NCI-H526 (cell line): ENCODE measurements at regions not wholly inside any gene's neighbourhood (a gene's known extent, or its start where the extent isn't known, plus 50 kb on each side); places are given as distances from the start of the nearest gene placed in this dataset.
"Not testable (repeated sequence)": the region's sequence is repeated elsewhere in the genome, so short reads cannot be mapped to it uniquely, and the experiment has no call there.

ENCODE experiments used
- DNase-seq, 2 experiments: peaks; one replicate each; lab custom pipeline; 2025; lab: John Stamatoyannopoulos, UW

GRCh38 chrX:128961290-128961689 is 562.0 kb downstream of the SMARCA1 start:
- DNase-seq: no peak

- DNase-seq: not testable (repeated sequence)
Observed at GRCh38 chrX:128954697-128955096, 568.6 kb downstream of the SMARCA1 start.

GRCh38 chrX:128931071-128931470 is 592.2 kb downstream of the SMARCA1 start:
- no peak for DNase-seq

DNA sequence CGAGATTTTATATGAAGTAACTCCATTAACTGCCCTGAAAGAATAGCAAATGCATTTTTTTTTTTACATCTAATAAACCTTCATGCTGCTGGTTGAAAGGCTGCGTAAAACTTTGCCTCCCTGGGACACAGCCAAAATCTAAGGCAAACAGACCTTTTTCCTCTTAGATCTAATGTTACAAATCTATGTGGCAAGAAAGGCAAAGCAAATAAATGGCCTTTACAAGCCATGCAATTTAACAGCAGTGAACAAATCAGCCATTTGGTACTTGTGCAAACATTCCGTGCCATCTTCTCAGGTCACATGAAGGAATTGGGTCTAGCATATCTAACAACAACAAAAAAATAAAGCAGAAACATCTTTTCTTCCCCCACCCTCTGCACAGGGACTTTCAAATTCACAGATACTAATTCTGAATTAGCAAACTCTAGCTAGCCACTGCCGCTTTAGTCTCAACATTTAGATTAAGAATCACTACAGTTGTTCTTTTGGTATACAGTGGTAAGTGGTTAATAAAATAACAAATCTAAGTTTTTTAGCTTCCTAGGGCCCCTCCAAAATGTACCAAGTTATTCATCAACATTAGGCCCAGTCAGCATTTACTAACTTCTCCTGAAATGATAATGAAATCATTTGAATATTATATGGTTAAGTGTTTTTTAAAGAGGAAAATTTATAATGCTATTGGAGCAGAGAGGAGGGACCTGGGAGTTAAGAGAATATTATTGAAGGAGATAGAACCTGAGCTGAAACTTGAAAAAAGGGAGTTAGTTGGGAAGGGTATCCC is 593.8 kb downstream of the SMARCA1 start:
- DNase-seq: no peak

DNA sequence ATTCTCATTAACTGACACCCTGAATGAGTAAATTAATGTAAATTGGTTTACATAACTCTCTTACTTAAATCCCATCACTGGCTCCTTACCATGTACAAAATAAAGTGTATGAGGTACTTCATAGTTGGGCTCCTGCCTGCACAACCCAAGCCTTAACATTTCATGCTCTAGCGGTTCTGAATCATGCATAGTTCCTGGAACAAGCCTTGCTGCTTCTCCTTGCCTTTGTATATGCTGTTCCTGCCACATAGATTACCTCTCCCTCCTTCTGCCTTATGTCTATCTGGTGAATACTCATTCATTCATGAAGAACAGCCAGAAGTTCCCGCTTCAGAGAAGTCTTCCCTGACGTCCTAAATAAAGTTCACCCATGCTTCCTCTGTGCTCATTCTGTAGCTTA is 594.7 kb downstream of the SMARCA1 start:
- DNase-seq: no peak

DNA sequence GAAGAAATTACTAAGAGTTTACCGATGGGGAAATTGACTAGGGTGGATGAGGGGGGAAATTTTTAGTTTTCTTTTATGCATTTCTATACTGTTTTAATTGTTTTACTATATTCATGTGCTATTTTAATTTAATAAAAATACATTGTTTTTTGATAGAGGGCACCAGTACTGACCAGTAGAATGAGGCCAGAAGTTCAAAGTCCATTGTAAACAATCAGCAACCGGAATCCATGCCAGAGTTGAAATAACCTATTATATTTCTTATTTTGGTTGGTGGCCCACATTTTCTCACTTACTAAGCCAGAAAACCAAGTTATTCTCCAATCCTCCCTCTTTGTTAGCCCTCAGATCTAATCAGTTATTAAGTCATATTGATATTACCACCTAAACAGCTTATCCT is 595.9 kb downstream of the SMARCA1 start:
- no peak for DNase-seq

DNA sequence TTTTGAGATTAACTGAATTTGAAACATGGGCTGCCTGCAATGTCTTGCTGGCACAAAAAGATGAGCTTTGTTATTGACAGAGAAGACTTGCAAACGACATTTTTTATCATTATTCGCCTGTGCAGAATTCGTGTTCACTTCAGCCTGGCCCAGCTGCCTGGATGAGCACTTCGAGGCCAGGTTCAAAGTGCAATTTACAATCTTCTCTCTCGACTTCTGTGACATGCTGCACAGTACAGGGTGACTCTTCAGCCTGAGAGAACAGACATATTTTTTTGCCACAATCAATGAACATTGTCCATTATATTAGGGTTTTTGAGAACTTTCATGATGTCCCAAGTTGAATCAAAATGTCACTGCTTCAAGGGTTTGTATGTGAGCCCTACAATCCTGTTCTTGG is 616.5 kb downstream of the SMARCA1 start:
- no peak for DNase-seq

- no peak for DNase-seq
Observed at GRCh38 chrX:128901018-128901417, 622.3 kb downstream of the SMARCA1 start.

DNA sequence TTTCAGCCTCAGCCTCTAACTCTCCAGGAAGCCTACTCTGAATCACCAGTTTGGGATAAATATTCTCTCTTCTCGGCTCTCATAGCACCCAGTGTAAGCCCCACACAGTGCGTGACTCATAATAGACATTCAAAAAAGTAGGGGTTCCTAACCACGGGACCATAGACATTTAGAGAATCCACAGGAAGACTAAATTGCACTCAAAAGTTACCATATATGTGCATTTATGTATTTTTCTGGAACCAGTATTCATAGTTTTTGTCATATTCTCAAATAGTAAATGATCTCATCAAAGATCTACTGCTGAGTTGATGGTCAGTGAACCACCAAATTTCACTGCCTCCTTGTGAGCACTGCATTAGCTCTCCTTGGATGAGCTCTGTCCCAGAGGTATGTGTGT is 625.7 kb downstream of the SMARCA1 start:
- no peak for DNase-seq

DNA sequence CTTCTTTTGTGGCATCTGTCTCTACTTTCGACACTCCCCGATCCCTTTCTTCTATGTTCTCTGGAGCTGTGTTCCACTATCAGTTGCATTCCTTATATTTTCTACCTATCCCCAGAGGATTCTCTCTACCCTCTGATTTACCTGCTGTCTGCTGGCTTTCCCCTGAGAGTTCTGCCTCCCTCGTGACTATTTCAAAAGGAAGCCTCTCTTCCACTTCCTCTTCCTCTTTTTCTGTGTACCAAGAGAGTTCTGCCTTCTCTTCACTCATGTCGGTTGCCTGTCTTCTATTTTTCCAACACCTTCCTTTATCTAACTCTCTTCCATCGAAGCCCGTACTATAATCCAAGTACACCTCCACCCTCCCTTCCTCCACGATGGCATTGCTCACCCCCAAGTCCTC is 631.7 kb downstream of the SMARCA1 start:
- DNase-seq: no peak

- no peak for DNase-seq
Observed at GRCh38 chrX:128884430-128884829, 638.9 kb downstream of the SMARCA1 start.

- DNase-seq: no peak
Observed at GRCh38 chrX:128883650-128884049, 639.6 kb downstream of the SMARCA1 start.

DNA sequence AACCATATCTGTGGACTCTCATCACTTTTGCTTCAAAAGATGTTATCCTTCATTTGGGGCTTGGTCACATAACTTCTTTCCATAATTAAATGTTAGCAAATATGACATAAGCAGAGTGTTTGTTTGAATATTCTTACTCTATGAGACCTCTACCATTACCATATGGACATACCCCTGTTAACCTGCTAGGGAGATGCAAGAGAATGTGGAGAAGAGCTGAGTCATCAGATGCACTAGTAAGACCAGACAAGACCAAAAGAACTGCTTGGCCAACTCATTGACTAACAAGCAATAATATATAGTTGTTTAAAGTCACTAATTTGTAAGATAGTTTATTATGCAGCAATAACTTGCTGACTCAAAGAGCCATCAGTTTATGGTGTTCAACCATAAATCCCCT is 652.9 kb downstream of the SMARCA1 start:
- no peak for DNase-seq

- DNase-seq: no peak
Observed at GRCh38 chrX:128862557-128862956, 660.7 kb downstream of the SMARCA1 start.

DNA sequence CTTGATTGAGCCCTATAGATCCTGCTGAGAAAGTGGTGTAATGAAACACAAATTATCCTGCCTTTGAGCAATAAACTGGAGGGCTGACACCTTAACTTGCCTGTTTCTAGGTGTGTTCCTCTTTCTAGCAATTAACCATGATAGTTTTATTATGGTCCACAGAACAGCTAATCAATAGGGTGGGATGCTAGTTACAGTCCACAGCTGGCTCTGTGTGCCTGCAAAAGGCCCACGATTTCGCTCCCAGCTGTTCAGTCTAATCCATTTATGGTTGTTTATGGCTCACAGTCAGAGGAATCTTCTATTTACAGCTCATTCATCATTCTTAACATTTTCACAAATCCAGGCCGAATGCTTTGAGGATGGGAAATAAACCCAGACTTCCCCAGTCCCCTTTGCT is 674.9 kb downstream of the SMARCA1 start:
- DNase-seq: no peak

GRCh38 chrX:128846385-128846784 is 676.9 kb downstream of the SMARCA1 start:
- no peak for DNase-seq

GRCh38 chrX:128818690-128819089 is 704.6 kb downstream of the SMARCA1 start:
- no peak for DNase-seq

DNA sequence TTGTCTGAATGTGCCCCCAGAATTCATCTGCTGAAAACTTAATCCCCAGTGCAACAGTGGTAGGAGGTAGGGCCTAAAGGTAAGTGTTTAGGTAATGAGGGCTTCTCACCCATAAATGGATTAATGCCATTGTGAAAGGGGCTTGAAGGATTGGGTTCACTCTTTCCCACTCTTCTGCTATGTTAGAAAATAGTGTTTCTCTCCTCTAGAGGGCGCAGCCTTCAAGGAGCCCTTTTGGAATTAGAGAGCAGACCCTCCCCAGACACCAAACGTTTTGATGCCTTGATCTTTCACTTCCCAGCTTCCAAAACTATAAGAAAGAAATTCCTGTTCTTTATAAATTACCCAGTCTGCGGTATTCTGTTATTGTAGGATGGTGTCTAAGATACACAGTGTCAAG is 706.4 kb downstream of the SMARCA1 start:
- peak in 1 of 2 experiments; percentile 26 for DNase-seq

- no peak for DNase-seq
Observed at GRCh38 chrX:128807367-128807766, 715.9 kb downstream of the SMARCA1 start.

- DNase-seq: no peak
Observed at GRCh38 chrX:128805236-128805635, 718.1 kb downstream of the SMARCA1 start.

- DNase-seq: no peak
Observed at GRCh38 chrX:128804828-128805227, 718.5 kb downstream of the SMARCA1 start.

DNA sequence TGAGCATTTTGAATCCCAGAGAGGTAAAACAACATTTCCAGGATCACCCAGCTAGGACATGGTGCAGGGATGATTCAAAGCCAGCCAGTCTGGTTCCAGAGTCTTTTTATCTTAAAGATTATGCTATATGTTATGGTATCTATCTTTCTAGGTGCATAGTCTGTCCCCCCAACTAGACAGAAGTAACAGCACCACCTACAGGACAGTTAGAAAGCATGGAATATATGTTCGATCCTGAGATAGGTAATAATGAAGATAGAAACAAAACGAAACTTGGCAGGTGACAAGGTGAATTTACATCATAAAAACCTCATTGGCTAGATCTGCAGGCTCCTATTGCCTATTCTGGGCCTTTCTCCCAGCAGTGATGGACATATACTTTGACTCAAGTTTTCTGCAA is 723.2 kb downstream of the SMARCA1 start:
- peak in 1 of 2 experiments; percentile 38 for DNase-seq

DNA sequence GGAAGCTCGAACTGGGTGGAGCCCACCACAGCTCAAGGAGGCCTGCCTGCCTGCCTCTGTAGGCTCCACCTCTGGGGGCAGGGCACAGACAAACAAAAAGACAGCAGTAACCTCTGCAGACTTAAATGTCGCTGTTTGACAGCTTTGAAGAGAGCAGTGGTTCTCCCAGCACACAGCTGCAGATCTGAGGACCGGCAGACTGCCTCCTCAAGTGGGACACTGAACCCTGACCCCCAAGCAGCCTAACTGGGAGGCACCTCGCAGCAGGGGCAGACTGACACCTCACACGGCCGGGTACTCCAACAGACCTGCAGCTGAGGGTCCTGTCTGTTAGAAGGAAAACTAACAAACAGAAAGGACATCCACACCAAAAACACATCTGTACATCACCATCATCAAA is 730.9 kb upstream of the ACTRT1 start:
- DNase-seq: peak in 1 of 2 experiments; percentile 0

GRCh38 chrX:128781506-128781905 is 729.3 kb upstream of the ACTRT1 start:
- DNase-seq: peak; percentile 6 to 58
